GM21717 (cell line): ENCODE measurements at regions not wholly inside any gene's neighbourhood (a gene's known extent, or its start where the extent isn't known, plus 50 kb on each side); places are given as distances from the start of the nearest gene placed in this dataset.
A peak's percentile ranks its signal among the peaks of the same experiment; 100 is the strongest.

Experiments
- ATAC-seq: cut with Tn5 transposase; IDR thresholded peaks from one replicate; pipeline ENCODE4 v1.9.1; 2021; ENCODE audit warnings: mild to moderate bottlenecking, moderate library complexity; ENCODE audit not compliant: unreplicated experiment

DNA sequence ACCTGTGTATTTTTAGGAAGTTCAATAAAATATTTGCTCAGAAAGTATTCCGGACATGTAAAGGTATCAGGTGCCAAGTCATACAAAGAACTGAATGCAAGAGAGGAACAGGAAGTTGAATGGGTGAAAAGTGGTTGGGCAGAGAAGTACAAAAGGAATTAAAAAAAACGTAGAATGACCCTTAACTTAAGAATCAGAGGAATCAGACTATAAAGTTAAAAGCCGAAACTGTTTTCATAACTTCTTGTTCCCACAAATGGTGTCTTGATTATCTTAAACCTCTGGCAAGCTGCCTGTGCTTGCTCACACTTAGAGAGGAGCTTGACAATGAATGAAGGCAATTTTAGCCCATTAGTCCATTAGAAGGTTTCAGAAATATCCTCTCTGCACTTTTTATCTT is 81.6 kb upstream of the HHIP start:
- no peak for ATAC-seq

- ATAC-seq = peak; percentile 41
These were observed 80.3 kb upstream of the HHIP start for GRCh38 chr4:144565527-144566195.

GRCh38 chr4:144572660-144573059 is 73.3 kb upstream of the HHIP start:
- ATAC-seq = no peak

DNA sequence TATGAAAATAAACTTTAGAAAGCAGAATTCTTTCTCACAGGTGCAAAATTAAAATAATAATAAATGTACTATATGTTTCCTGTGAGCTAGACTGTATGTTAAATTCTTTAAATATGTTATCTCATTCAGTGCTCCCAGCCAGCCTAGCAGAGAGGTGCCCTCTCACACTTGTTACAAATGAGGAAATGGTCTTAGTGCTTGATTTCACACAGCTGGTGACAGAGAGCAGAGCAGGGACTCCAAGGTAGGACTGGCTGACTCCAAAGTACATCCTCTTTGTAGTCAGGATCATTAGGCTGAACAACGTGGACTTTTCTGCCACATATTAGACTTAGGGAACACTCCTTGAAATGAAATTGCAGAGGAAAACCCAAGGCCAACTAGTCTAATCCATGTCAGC is 72.0 kb upstream of the HHIP start:
- ATAC-seq = peak; percentile 79

GRCh38 chr4:144574509-144574908 is 71.4 kb upstream of the HHIP start:
- no peak for ATAC-seq

GRCh38 chr4:144575181-144575580 is 70.8 kb upstream of the HHIP start:
- ATAC-seq = peak; percentile 71

DNA sequence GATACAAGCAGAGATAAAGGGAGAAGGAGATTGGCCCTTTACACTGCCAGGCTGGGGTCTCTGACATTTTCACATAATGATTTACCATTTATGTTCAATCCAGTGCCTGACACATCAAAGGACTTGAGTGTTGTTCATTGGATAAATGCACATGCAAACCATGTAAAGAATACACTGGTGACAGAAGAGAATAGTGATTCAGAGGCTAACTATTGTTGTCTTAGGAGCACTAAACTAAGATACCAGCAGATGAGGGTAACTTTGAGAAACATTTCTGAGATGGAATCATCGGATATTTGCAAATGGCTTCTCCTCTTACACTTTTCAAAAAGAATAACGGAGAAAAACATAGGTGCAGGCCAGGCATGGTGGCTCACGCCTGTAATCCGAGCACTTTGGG is 67.3 kb upstream of the HHIP start:
- no peak for ATAC-seq

GRCh38 chr4:144579411-144580030 is 66.4 kb upstream of the HHIP start:
- ATAC-seq = no peak

DNA sequence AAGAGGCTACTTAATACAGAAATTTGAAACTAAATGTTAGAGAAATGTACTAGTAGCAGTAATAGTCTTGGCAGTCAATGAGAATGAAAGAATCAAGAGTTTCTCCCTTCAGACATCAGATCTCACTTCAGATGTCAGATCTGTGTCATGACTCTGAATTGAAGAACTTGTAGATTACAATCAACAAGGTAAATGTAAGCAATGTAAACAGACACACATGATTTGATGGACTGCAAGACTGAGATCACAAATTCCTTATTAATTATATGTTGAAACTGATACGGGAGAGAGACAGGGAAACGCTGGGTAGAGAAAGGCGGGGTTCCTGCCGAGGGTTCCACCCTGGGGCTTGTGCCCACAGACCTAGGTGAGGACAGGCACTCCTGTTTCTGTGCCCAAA is 65.5 kb upstream of the HHIP start:
- no peak for ATAC-seq

DNA sequence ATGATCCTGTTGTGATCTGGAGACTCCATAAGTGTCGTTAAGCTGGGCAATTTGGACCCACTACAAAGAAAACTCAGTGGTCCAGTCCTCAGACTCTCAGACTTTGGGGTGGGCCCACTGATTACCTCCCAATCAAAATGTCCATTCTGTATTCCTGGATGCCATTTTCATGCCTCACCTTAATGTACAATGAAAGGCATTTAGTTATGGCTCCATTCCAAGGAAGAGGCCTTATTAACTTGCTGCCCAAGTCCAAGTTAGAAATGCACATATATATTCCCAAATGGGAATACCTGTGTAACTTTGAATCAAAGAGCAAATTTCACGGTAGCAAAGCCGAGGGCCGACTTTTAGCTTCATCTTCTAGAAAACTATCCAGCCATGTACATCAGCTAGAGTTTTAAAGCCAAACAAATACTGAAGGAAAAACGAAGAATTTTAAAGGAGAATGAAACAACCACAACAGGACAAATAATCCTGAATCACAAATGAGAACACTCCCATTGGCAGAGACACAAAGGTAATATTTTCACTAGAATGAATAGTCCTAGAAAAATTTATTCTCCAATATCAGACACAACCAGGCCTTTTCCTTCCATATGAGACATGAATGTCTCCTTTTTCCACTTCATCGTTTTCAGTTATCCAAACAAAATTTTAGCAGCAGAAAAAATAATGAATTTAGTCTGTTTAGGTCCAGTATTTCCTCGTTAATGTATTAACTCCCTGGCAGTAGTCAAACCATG is 63.7 kb upstream of the HHIP start:
- ATAC-seq = no peak

DNA sequence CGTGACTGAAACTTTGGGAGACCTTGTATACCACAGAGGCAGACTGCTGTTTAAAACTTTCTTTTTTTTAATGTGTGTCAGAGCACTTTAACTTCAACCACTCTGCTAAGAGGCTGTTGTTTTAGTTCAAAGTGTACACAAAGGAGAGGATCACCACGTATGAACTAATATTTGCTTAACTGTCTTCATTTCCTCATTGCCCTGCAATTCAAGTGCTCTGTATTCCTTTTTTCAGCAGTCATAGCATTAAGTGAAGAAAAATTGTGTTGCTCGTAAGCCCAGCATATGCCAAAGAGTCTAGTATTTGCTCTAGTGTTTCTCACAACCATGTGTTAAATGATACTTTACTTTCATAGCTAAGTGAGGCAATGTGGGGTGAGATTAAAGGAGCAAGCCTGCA is 63.0 kb upstream of the HHIP start:
- no peak for ATAC-seq

DNA sequence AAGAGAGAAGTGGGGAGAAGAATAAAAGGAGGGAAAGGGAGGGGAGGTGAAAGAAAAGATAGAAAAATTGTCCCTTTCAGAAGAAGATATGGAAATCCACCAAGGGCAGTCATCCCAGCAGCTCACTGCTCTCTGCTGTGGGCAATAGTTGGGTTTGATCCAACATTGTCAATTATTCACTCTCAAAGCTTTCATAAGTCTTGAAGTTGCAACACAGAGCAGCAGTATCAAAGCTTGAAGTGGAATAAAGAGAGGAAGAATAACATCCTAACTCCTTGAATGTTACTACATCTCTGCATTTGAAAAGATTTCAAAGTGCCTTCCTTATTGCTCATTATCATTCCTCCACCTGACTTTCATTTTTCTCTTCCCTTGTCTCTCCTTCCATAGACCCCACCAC is 62.3 kb upstream of the HHIP start:
- no peak for ATAC-seq

GRCh38 chr4:144584428-144584827 is 61.5 kb upstream of the HHIP start:
- no peak for ATAC-seq

- ATAC-seq = no peak
These were observed 56.4 kb upstream of the HHIP start for GRCh38 chr4:144589512-144589911.

DNA sequence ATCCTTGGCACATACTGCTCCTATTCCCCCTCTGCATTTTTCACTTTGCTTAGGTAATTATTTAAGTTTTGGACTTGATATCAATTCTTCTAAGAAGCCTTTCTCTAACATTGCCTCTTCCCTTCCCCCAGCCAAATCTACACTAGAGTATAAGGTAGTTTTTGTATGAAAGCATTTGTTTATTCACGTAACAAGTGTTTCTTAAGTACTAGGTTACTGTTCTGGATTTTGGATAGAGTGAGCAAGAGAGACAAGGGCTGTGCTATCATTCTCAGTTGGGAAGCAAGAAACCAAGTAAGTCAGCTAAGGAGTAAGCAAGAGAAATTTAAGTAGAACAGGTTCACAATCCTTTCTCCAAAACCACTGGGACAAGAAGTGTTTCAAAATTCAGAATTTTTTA is 55.9 kb upstream of the HHIP start:
- no peak for ATAC-seq

DNA sequence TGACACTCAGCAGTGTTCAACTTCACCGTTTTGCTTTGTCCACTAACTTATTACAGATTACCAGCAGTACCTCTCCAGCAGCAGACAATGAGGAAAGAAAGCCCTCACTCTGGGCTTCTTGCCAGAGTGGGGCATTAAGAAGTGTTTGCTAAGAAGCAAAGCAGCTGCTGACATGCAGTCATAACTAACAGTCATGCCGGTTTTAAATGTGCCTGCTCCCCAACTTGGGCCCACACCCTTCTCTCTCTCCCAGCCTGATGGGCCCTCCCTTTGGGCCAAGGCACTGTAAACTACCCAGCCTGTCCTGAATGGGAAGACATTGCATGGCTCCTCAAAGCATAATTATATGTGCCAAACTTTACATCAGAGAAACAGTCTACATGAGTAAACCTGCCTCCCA is 54.6 kb upstream of the HHIP start:
- ATAC-seq = no peak

- ATAC-seq = no peak
These were observed 53.7 kb upstream of the HHIP start for GRCh38 chr4:144592264-144592663.

DNA sequence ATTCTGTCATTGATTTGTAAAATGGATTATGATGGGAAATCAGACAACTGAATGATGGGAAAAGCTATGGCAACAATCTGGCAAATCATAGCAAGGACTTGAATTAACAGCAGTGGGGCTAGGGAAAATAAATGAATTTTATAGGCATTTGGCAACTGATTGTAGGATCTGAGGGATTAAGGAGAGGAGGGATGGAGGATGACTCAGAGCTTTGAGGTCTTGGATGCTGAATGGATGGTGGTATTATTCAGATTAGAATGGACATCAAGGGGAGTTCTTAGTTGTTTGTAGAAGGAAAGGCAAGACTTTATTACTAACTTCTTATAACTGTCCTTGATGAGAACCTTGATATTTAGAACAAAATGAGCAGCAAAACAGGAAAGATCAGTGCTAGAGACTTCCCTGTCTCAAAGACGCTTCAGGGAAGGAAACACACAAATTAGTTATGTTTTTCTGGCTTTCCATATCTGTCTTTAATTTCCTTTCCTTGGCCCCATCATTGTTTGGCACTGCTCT is 51.4 kb upstream of the HHIP start:
- no peak for ATAC-seq

GRCh38 chr4:144595681-144596080 is 50.3 kb upstream of the HHIP start:
- ATAC-seq = no peak
